ENCODE measurements at regions not wholly inside any gene's neighbourhood (a gene's known extent, or its start where the extent isn't known, plus 50 kb on each side); places are given as distances from the start of the nearest gene placed in this dataset.

- Histone ChIP-seq H3K4me3 (ENCODE audit: low read length) (no peak overlapping the region), H3K9ac (ENCODE audit: low read length) (no peak overlapping the region), H3K4me2 (ENCODE audit: low read length) (no peak overlapping the region), H3F3A (ENCODE audit: insufficient read depth, low read length, poor library complexity, severe bottlenecking) (no peaks in the 10 kb centered on the region), H3K9me3 (ENCODE audit: low read length) (no peaks in the 10 kb centered on the region), H2AFZ (ENCODE audit: low read depth, low read length) (no peak overlapping the region), H3K36me3 (ENCODE audit: insufficient read depth, low read length) (no peaks in the 10 kb centered on the region), H3K79me2 (replicated peaks; ENCODE audit: insufficient read depth, low read length) (no peaks in the 10 kb centered on the region), H3K9me2 (ENCODE audit: insufficient read depth, low read length) (no peaks in the 10 kb centered on the region), H4K20me1 (ENCODE audit: insufficient read depth) (no peaks in the 10 kb centered on the region), H3K27ac (ENCODE audit: low read length) (no peak overlapping the region), H3K27me3 (ENCODE audit: insufficient read depth, low read depth, low read length) (no peaks in the 10 kb centered on the region)
- TF ChIP-seq TAF1 (IDR thresholded peaks at IDR 0.05; ENCODE audit: low read depth): no peak
- no peak for TF ChIP-seq REST (IDR thresholded peaks at IDR 0.05; ENCODE audit: borderline replicate concordance)
- no peak for TF ChIP-seq RAD21 (conservative IDR thresholded peaks at IDR 0.05)
- no peak for TF ChIP-seq SMC3 (conservative IDR thresholded peaks at IDR 0.05; ENCODE audit: poor library complexity)
- no peak for TF ChIP-seq EP300 (conservative IDR thresholded peaks at IDR 0.05; ENCODE audit: poor library complexity, severe bottlenecking)
- TF ChIP-seq POLR2AphosphoS5 (IDR thresholded peaks at IDR 0.05): no peak
- TF ChIP-seq EZH2 (IDR thresholded peaks at IDR 0.05; ENCODE audit: borderline replicate concordance, insufficient read depth, low read length, poor library complexity, severe bottlenecking): no peak
- TF ChIP-seq MXI1 (conservative IDR thresholded peaks at IDR 0.05; ENCODE audit: poor library complexity, severe bottlenecking): no peak
- TF ChIP-seq, protein P1, sequence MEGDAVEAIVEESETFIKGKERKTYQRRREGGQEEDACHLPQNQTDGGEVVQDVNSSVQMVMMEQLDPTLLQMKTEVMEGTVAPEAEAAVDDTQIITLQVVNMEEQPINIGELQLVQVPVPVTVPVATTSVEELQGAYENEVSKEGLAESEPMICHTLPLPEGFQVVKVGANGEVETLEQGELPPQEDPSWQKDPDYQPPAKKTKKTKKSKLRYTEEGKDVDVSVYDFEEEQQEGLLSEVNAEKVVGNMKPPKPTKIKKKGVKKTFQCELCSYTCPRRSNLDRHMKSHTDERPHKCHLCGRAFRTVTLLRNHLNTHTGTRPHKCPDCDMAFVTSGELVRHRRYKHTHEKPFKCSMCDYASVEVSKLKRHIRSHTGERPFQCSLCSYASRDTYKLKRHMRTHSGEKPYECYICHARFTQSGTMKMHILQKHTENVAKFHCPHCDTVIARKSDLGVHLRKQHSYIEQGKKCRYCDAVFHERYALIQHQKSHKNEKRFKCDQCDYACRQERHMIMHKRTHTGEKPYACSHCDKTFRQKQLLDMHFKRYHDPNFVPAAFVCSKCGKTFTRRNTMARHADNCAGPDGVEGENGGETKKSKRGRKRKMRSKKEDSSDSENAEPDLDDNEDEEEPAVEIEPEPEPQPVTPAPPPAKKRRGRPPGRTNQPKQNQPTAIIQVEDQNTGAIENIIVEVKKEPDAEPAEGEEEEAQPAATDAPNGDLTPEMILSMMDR (IDR thresholded peaks at IDR 0.05; ENCODE audit: poor library complexity, severe bottlenecking): no peak
Measured at GRCh38 chr18:4839639-4840038, 357.4 kb downstream of the AKAIN1 start.

GRCh38 chr18:4836141-4836540, 360.9 kb downstream of the AKAIN1 start:
- Histone ChIP-seq H3K79me2 (replicated peaks; ENCODE audit: insufficient read depth, low read length) (no peaks in the 10 kb centered on the region), H4K20me1 (ENCODE audit: insufficient read depth) (no peaks in the 10 kb centered on the region), H2AFZ (ENCODE audit: low read depth, low read length) (no peak overlapping the region), H3K9me3 (ENCODE audit: low read length) (no peaks in the 10 kb centered on the region), H3K27me3 (ENCODE audit: insufficient read depth, low read depth, low read length) (no peaks in the 10 kb centered on the region), H3K36me3 (ENCODE audit: insufficient read depth, low read length) (no peaks in the 10 kb centered on the region), H3K9ac (ENCODE audit: low read length) (no peak overlapping the region), H3K9me2 (ENCODE audit: insufficient read depth, low read length) (no peaks in the 10 kb centered on the region), H3K27ac (ENCODE audit: low read length) (no peak overlapping the region), H3K4me2 (ENCODE audit: low read length) (no peak overlapping the region), H3F3A (ENCODE audit: insufficient read depth, low read length, poor library complexity, severe bottlenecking) (no peaks in the 10 kb centered on the region), H3K4me3 (ENCODE audit: low read length) (no peak overlapping the region)
- no peak for TF ChIP-seq SMC3 (conservative IDR thresholded peaks at IDR 0.05; ENCODE audit: poor library complexity)
- TF ChIP-seq RAD21 (conservative IDR thresholded peaks at IDR 0.05): no peak
- no peak for TF ChIP-seq MXI1 (conservative IDR thresholded peaks at IDR 0.05; ENCODE audit: poor library complexity, severe bottlenecking)
- no peak for TF ChIP-seq EP300 (conservative IDR thresholded peaks at IDR 0.05; ENCODE audit: poor library complexity, severe bottlenecking)
- TF ChIP-seq REST (IDR thresholded peaks at IDR 0.05; ENCODE audit: borderline replicate concordance): no peak

Data from neural cell (in vitro differentiated cells).